D721Med (cell line): ENCODE measurements at regions not wholly inside any gene's neighbourhood (a gene's known extent, or its start where the extent isn't known, plus 50 kb on each side); places are given as distances from the start of the nearest gene placed in this dataset.
A peak's percentile ranks its signal among the peaks of the same experiment; 100 is the strongest.

Experiments used
- DNase-seq: peaks from one replicate; pipeline ENCODE4 v3.0.0; 2011; ENCODE audit warnings: low spot score; ENCODE audit not compliant: insufficient read length
- FAIRE-seq: peaks from 2 replicates; lab custom pipeline; 2011; peaks lifted over from hg19 to GRCh38; lab: Jason Lieb, UNC
- TF ChIP-seq, protein P1 (sequence below): IDR thresholded peaks from 2 replicates; pipeline ENCODE4 v1.5.1; 2012; ENCODE audit warnings: mild to moderate bottlenecking, control low read depth; ENCODE audit not compliant: insufficient read depth; ENCODE audit errors: missing control alignments

DNA sequence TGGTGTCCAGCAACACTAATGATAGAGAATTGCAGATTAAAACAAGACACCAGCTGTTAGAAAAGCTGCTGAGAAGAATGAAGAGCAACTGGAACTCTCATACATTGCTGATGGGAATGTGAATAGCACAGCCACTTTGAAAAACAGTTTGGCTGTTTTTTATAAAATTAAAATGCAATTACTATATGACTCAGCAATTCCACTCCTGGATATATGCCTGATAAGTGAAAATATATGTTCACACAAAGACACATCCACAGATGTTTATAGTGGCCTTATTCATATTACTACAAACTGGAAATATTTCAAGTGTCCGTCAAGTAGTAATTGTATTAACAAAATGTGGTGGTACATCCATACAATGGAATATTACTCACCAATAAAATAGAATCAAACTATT, 99.7 kb upstream of the HAO2 start:
- TF ChIP-seq, protein P1, sequence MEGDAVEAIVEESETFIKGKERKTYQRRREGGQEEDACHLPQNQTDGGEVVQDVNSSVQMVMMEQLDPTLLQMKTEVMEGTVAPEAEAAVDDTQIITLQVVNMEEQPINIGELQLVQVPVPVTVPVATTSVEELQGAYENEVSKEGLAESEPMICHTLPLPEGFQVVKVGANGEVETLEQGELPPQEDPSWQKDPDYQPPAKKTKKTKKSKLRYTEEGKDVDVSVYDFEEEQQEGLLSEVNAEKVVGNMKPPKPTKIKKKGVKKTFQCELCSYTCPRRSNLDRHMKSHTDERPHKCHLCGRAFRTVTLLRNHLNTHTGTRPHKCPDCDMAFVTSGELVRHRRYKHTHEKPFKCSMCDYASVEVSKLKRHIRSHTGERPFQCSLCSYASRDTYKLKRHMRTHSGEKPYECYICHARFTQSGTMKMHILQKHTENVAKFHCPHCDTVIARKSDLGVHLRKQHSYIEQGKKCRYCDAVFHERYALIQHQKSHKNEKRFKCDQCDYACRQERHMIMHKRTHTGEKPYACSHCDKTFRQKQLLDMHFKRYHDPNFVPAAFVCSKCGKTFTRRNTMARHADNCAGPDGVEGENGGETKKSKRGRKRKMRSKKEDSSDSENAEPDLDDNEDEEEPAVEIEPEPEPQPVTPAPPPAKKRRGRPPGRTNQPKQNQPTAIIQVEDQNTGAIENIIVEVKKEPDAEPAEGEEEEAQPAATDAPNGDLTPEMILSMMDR = no peak
- FAIRE-seq (no peak), DNase-seq (no peak)

DNA sequence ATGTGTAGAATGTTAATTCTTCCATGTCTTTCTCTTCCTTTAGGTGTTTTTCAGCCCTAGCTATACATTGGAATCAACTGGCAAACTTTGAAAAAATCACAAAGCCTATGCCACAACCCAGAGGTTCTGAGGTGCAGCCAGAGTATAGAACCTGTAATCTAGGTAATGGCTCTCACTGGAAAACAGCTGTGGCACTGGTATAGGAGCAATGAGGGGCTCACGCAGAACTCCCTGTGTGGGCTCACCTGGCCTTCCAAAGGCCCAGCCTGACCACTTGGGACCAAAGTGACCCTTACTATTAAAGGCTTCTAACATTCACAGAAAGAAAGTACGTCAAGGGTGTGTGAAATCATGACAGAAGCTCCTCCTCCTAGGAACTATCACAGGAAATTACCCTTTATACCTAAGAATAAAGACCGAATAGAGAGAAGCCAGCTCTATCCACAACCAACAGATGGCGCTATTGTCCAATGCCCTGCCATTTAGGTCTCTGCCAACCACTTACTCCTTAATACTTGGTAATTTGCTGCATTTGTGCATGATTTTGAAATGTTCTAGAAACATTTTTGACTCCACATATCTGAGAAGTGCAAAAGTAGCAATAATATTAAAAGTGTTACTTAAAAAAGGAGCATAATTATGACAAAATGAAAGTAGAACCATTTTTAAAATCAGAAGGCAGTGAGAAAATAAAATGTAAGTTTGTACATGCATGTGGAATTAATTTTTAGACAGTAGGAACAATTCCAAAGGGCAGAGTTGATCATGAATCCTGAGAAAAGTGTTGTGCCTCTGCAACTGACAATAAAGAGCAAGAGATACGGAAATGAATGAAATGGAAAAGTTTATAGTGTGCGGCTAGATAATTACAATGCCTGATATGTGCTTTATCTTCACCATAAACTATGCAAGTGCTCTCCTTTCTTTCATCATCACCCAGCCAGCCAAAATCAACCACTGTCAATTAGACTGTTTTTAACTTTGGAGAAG, 93.1 kb upstream of the HAO2 start:
- no peak for FAIRE-seq

DNA sequence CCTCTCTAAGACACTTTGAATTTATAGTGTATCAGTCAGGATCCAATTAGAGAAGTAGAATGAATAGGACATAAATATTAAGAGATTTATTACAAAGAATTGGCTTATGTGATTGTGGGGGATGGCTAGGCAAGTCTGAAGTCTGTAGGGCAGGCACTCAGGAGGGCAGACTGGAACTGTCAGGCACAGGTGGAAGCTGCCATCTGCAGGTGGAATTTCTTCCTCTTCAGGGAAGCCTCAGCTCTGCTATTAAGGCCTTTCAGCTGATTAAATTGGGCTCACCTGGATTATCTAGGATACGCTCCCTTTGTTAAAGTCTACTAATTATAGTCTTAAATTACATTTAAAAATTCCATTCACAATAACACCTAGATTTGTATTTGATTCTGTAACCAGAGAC, 92.0 kb upstream of the HAO2 start:
- TF ChIP-seq, protein P1 = peak; percentile 20
- FAIRE-seq (no peak), DNase-seq (no peak)

More for the DNA sequence above, 93.1 kb upstream of the HAO2 start:
- TF ChIP-seq, protein P1 = peak; percentile 79
- DNase-seq = no peak

DNA sequence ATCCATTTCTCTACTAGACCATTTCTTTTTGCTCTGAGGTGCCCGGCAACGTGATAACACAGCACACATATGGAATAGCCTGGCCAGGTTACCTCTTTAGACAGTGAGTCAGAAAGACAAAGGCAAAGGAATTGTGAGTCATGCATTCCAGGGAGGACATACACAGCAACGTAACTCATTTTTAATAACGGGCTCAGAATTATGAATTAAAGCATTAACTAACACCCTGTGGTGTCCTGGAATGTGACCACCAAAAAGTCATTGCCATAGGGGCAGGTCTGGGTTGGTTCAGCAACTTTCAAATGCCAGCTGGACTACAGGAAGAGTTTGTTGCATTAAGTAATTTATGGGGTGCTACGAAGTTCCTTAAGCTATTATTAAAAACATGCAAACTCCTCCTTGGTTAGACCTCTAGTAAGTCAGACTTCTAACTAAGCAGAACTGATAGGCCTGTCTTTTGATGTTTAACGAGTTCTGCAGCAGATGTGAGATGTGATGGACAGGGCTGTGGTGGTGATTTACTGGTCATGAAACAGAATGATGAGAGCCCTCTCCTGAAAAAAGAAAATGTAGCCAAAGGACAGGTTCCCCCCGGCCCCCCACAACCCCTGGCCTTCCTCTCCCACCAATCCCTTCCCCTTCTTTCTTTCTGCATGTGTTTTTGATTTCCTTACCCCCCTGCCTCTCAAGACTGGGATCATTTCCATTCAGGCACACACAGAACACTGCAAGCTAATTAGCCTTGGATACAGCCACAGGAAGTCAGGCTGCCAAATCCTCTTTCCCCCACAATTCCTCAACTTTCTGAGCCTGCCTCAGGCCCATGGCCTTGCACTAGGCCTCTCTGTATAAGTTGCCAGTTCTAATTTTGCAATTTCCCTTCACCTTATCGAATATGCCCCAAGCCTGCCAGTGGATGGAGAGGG, 88.9 kb upstream of the HAO2 start:
- TF ChIP-seq, protein P1 = no peak
- FAIRE-seq (no peak), DNase-seq (no peak)

DNA sequence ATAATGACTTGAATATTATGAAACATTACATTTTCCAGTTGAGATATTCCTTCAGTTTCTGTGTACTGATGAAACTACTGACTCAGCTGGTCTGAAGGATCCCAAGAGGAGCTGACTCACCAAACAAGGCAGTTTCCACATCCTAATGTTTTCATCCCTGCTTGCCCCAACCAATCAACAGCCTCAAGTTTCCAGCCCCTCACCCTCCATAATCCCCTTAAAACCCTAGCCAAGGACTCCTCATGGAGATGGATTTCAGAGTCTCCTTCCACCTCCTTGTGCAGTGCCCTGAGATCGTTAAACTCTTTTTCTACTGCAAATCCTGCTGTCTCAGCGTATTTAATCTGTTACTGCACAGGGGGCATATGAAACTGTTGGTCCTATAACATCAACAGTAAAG, 83.1 kb upstream of the HAO2 start:
- TF ChIP-seq, protein P1 = no peak
- no peak for FAIRE-seq
- no peak for DNase-seq

DNA sequence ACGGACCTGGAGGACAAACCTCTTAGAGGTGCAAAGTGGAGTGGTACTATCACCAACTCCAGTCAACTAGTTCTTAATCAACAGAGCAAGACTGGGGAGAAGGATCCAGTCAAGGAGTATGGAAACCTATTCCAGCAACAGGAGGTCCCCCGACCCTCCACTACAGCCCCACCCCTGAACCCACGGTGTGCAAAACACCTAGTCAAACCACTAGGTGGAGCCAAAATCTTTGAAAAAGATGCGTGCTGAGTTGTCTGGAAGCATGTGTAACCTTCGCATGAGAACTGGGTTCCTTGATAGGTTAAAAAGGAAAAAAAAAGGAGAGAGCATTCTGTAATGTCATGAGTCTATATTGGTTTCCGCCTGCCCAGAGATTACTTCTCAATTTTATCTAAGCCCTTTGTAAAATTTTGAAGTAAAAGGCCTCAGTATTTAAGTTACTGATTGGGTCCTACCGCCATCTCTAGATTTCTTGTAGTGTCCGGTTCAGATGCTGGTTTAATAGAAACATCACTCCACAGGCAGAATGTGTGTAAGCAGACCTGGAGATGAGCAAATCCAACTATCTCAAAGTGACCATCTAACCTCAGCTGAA, 81.9 kb upstream of the HAO2 start:
- FAIRE-seq = no peak
- no peak for DNase-seq
- TF ChIP-seq, protein P1 = peak; percentile 74
